ENCODE measurements at regions not wholly inside any gene's neighbourhood (a gene's known extent, or its start where the extent isn't known, plus 50 kb on each side); places are given as distances from the start of the nearest gene placed in this dataset.

DNA sequence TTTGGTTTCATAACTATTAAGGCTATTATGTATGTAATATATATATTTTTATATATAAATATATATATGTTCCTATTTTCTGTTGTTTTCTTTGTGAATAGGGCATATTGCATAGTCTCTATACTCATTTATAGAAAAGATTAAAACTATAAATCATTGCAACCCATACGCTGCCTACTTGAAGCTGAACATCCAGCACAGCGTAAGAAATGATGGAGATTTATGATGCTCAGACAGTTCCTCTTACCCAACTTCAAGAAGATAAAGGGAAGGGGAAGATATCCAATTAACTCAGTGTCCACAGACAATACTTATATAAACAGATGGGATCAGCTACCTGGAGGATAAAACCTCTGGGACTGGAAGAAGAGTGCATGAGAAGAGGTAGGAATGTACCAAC, 791.7 kb downstream of the FAM181B start:
- FAIRE-seq = no peak
- POLR2A ChIA-PET (ENCODE audit: partially characterized antibody) = no interaction called here
- CTCF ChIA-PET (ENCODE audit: partially characterized antibody) = no interaction called here

More for the DNA sequence above, 791.7 kb downstream of the FAM181B start:
- Histone ChIP-seq H2BK120ac (replicated peaks; ENCODE audit: low read depth, low read length) (no peak overlapping the region), H3K4me2 (ENCODE audit: insufficient read depth in 1 of 2, low read depth in 2 of 2, low read length in 2 of 2) (no peak overlapping the region), H3K36me3 (ENCODE audit: control insufficient read depth in 2 of 4, insufficient read depth in 4 of 4, low read length in 3 of 4) (no peaks in the 10 kb centered on the region), H3K23ac (ENCODE audit: insufficient read length) (no peak overlapping the region), H2BK5ac (ENCODE audit: low read depth, low read length) (no peak overlapping the region), H3K4me3 (ENCODE audit: extremely low read depth in 1 of 4, insufficient read depth in 2 of 4, low read depth in 3 of 4, low read length in 4 of 4) (no peak overlapping the region), H2AFZ (ENCODE audit: low read length) (no peak overlapping the region), H3K4me1 (replicated peaks in 1 of 4; ENCODE audit: control insufficient read depth in 3 of 4, insufficient read depth in 4 of 4, low read length in 3 of 4) (peaks cover 0 to 3% (median 0%) of the 10 kb centered on the region in 4 experiments; a peak in 1 of 7 replicates), H3K27me3 (replicated peaks in 1 of 4; ENCODE audit: control insufficient read depth in 3 of 4, extremely low read depth in 1 of 4, insufficient read depth in 3 of 4, low read length in 3 of 4) (no peaks in the 10 kb centered on the region), H2BK12ac (ENCODE audit: low read depth, low read length) (no peak overlapping the region), H3K9ac (replicated peaks in 1 of 4; ENCODE audit: extremely low read depth in 1 of 4, low read depth in 3 of 4, low read length in 3 of 4) (no peak overlapping the region), H4K8ac (ENCODE audit: extremely low read depth, insufficient read depth, low read length) (no peak overlapping the region), H3K79me1 (ENCODE audit: low read depth, low read length) (no peaks in the 10 kb centered on the region), H3K14ac (ENCODE audit: insufficient read length) (no peak overlapping the region), H3K27ac (ENCODE audit: low read depth, low read length) (no peak overlapping the region), H3K79me2 (ENCODE audit: control insufficient read depth in 1 of 2, insufficient read depth in 2 of 2, low read length in 2 of 2) (no peaks in the 10 kb centered on the region), H2AK5ac (ENCODE audit: low read depth, low read length) (no peak overlapping the region), H4K5ac (ENCODE audit: insufficient read length, low read depth, low read length) (no peak overlapping the region), H3K4ac (replicated peaks; ENCODE audit: insufficient read length, low read depth, low read length) (no peak overlapping the region), H3K23me2 (ENCODE audit: low read depth, low read length) (no peaks in the 10 kb centered on the region), H3K56ac (replicated peaks; ENCODE audit: insufficient read length, low read depth, low read length) (no peak overlapping the region), H3K9me3 (ENCODE audit: insufficient read depth in 2 of 2, low read depth in 1 of 2, low read length in 1 of 2) (no peaks in the 10 kb centered on the region), H3K18ac (ENCODE audit: extremely low read depth, low read length) (no peak overlapping the region), H4K20me1 (replicated peaks in 1 of 2; ENCODE audit: control insufficient read depth in 1 of 2, insufficient read depth in 2 of 2, low read length in 2 of 2) (no peaks in the 10 kb centered on the region), H2BK15ac (ENCODE audit: low read length) (no peak overlapping the region), H2BK20ac (ENCODE audit: low read length) (no peak overlapping the region), H4K91ac (replicated peaks; ENCODE audit: insufficient read length, low read length) (no peak overlapping the region)
- 95% methylated on average over 2 of the region's 2 CpGs; no CpG with 5 or more reads in 1 of the 2 experiments for WGBS, 2 experiments (ENCODE audit: extremely low coverage in 1 of 2, insufficient coverage in 1 of 2, insufficient read length in 1 of 2, insufficient replicate concordance in 2 of 2, low coverage in 1 of 2, low lambda C conversion rate in 2 of 2, missing lambda C conversion rate in 1 of 2)
- TF ChIP-seq RXRA (IDR thresholded peaks at IDR 0.05; ENCODE audit: insufficient read depth, low read depth, low read length) (no peak), RFX5 (IDR thresholded peaks at IDR 0.05; ENCODE audit: borderline replicate concordance, low read depth, low read length) (no peak), ATF3 (IDR thresholded peaks at IDR 0.05; ENCODE audit: insufficient read depth, low read depth, low read length) (no peak), RNF2 (IDR thresholded peaks at IDR 0.05; ENCODE audit: borderline replicate concordance, low read depth, low read length, missing control alignments, poor library complexity, severe bottlenecking) (no peak), KDM1A (IDR thresholded peaks at IDR 0.05; ENCODE audit: borderline replicate concordance, low read length) (no peak), CEBPB (IDR thresholded peaks at IDR 0.05; ENCODE audit: low read depth, low read length) (no peak), SRF (IDR thresholded peaks at IDR 0.05; ENCODE audit: low read depth, low read length) (no peak), SP4 (IDR thresholded peaks at IDR 0.05; ENCODE audit: low read length) (no peak), POLR2A (IDR thresholded peaks at IDR 0.05; ENCODE audit: control extremely low read depth in 1 of 2, low read depth in 2 of 2, low read length in 2 of 2) (no peak)
- DNase-seq (ENCODE audit: low read depth in 1 of 2, low spot score in 2 of 2) = no peak

All from H1 (cell line).